22Rv1 (cell line): ENCODE measurements at regions not wholly inside any gene's neighbourhood (a gene's known extent, or its start where the extent isn't known, plus 50 kb on each side); places are given as distances from the start of the nearest gene placed in this dataset.
"Not testable (repeated sequence)": the region's sequence is repeated elsewhere in the genome, so short reads cannot be mapped to it uniquely, and the experiment has no call there.

ENCODE experiments used
- H3K27ac ChIP-seq: fragments of 450-650 bp; 2 replicates; pipeline ENCODE4 v1.5.1; 2017
- ZFX ChIP-seq: fragments of 450-650 bp; IDR thresholded peaks from 2 replicates; pipeline ENCODE4 v1.6.1; 2017; ENCODE audit warnings: antibody characterized with exemption, borderline replicate concordance
- TF ChIP-seq, protein P1 (sequence below): fragments of 450-650 bp; IDR thresholded peaks from 2 replicates; pipeline ENCODE4 v1.5.1; 2017; ENCODE audit warnings: mild to moderate bottlenecking

DNA sequence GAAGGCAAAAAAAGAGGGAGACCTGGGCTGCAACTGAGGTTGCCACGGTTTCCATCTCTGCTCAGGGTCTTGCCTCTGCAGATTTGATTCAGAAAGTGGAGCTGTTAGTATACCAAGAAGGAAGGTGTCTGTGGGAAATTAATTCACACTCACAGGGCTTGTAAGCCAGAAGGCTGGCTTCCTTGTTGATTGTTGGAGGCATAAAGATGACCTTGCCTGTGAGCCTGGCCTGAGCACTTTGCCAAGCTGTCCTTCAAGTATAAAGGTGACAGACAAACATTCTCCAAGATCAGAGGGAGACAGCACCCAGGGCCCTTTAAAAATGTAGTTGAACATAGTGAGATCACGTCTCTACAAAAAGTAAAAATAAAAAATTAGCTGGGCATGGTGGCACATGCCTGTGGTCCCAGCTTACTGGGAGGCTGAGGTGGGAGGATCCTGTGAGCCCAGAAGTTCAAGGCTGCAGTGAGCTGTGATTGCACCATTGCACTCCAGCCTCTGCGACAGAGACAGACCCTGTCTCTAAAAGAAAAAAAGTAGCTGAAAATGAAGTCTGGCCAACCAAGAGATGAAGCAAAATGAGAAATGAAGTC, 91.2 kb upstream of the UXS1 start:
- TF ChIP-seq, protein P1, sequence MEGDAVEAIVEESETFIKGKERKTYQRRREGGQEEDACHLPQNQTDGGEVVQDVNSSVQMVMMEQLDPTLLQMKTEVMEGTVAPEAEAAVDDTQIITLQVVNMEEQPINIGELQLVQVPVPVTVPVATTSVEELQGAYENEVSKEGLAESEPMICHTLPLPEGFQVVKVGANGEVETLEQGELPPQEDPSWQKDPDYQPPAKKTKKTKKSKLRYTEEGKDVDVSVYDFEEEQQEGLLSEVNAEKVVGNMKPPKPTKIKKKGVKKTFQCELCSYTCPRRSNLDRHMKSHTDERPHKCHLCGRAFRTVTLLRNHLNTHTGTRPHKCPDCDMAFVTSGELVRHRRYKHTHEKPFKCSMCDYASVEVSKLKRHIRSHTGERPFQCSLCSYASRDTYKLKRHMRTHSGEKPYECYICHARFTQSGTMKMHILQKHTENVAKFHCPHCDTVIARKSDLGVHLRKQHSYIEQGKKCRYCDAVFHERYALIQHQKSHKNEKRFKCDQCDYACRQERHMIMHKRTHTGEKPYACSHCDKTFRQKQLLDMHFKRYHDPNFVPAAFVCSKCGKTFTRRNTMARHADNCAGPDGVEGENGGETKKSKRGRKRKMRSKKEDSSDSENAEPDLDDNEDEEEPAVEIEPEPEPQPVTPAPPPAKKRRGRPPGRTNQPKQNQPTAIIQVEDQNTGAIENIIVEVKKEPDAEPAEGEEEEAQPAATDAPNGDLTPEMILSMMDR: no peak
- no peak for TF ChIP-seq ZFX
- H3K27ac ChIP-seq: no peak overlapping the region

DNA sequence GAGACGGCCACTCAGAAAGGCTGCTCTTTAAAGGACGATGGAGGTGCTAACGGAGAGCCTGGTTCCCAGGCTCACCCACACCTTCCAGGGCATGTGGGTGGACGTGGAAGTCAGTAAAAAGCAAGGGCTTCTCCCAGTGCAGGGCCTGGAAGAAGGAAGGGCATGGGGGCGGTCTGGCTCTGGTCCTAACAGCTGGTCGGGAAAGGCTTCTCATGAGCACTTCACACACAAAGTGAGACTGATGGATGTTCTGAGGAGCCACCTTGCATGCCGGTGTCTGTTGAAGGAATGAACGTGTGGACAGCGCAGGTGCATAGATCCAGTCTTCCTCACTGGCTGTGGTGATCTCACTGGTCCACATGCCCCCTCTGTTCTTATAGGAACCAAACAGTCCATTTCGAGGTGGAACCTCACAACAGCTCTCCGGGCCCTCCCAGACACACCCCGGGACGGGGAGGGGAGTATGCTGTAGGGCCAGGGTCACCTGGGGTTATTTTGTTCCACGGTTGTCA, 90.6 kb upstream of the UXS1 start:
- no peak overlapping the region for H3K27ac ChIP-seq
- TF ChIP-seq, protein P1: no peak
- TF ChIP-seq ZFX: no peak

DNA sequence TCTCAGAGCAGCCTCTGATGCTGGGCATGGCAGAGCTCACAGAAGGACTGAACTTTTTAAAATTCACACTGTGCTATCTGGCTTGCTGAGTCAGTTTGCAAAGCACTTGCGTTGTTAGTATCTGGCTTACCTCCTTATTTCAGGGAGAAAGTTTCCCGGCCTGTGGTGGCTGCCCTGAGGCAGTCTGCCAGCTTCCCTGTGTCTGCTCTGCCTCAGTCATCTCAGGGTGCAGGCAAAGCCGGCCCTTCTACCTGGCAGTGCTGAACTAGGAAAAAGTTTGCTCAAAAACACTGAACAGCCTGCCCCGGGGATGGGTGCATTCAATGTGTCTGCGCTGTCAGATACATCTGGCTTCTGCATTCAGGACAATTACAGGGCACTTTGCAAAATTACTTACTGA, 90.2 kb upstream of the UXS1 start:
- no peak overlapping the region for H3K27ac ChIP-seq
- TF ChIP-seq, protein P1: no peak
- no peak for TF ChIP-seq ZFX

DNA sequence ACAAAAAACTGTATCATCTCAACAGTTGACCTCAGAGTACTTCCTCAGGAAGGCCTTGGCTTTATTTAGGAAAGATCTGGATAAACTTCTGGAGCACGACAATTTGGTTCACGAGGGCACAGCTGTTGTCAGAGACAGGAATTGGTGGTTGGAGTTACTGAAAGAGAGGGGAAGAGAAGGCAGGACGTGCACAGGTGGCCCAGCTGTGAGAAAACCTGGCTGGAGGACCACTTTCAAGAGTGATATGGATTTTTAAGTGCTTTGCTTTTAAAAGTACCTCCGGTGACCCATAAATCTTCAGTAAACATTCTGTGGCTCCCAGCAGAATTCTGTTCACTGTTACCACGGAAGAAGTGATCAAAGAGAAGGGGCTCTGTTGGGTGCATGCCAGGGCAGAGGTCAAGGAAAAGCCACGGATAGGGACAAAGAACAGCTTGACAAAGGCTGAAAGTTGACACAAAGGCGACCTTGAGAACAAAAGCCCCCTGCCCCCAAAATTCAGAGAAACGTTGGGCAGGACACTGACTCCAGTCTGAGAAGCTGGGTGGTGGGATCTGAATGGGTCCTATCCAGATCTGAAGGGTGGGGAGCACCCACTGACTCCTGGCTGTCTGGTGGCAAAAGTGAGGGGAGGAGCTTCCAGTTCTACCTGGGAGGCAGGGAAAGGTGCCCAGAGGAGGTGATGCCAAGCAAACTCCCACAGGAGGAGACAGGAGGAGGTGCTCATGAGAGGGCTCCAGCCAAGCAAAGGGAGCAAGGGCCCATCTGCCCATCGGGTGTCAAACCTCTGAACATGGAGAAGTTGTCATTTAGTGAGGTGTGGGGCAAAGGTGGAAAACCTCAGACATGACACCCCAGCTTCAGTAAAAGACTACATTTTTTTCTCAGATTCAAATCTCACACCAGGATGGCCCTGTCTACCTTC, 89.4 kb upstream of the UXS1 start:
- not testable (repeated sequence) for H3K27ac ChIP-seq

DNA sequence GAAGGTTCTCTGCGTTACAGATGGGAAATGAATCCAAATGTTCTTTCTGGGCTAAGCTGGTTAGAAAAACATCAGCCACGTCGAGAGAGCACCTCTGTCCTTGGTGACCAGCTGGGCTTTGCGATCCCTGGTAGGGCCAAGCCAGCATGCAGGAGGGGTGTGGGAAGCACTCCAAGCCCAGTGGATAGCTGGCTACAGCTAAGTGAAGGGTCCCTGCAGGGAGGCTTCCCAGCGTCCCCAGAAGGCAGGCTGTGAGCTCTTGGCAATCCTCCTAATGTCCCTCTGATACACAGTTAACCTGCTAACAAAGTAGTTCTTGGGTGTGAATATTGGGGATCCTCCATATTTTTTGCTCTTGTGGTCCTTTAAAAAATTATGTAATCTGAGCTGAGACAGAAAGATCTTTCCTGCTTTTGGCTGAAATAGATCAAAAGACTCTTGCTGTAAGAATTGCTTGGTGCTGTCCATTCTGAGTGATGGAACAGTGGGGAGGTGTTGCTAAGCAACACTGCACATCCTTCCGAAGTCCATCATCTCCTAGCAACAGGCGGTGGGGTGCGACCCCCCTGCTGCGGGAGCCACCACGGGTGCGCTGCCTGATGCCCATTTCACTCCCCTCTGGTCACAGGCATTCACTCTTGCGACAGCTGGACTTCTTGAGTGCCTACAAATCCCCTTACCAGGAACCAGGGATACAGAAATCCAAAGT, 88.5 kb upstream of the UXS1 start:
- H3K27ac ChIP-seq: no peak overlapping the region

DNA sequence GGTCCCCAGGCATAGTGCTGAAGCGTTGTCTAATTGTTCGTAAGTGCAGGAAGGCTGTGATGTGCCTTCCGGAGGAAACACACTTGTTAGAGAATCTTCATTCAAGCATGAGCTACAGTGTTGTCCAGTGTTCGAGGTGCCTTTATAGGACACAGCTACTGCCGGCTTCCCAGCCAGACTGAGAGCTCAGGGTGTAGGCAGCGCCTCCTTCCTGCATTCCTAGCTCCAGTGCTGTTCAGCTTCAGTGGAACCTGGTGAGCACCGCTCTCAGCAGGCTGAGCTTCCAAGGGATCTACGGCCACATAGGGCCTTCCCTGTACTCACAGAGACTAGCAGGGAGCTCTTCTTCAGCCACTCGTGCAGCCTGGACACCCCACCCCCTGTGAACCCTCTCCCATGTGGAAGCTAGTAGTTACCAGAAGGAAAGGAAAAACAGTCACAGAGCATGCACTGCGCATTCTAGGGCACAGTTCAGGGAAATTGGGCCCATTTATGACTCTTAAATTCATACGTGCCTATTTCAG, 87.9 kb upstream of the UXS1 start:
- not testable (repeated sequence) for H3K27ac ChIP-seq

More for the DNA sequence above, 88.5 kb upstream of the UXS1 start:
- TF ChIP-seq, protein P1: no peak

DNA sequence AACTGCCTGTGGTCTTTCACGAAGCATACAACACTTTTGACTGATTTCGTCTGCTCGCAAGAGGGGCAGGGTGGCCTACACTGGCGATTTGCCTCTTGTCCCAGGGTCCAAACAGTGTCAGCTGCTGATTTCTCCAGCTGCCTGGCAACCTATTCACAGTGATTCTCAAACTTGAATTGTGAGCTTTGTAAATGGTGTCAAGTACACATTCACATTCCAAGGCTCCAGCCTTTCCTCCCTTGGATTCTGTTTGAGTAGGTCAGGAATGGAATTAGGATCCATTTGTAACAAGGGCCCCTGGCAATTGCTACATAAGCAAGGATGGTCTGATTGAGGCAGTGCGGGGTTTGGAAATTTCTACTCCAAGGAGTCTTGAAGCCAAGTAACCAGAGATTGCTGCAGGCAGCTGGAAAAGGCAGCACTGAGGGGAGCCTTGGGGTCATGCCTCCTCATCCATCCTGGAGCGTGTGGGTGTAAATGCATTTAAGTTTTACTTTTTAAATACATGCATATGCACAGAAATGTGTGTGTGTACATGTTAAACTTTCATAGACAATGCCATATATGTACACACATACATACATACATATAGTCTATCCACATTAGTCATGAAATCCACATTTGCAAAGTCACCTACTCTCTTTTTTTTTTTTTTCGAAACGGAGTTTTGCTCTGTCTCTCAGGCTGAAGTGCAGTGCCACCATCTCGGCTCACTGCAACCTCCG, 86.8 kb upstream of the UXS1 start:
- TF ChIP-seq ZFX: no peak
- TF ChIP-seq, protein P1: no peak
- H3K27ac ChIP-seq: no peak overlapping the region

DNA sequence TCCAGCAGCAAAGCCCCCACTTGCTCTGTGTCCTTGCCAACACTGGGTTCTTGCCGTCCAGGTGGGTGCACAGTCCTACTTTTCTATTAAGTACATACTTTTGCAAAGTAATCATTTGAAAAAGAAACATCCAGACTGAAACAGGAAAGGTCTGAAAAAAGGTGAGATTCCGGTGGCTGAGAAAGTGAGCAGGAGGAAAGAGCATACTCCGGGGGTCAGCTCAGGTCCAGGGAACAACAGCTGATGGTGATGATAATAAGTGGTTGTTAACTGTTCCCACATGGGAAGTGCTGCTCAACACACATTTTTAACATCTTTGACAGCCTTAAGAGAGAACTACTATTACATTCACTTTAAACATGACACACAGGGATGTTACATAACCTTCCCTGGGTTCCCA, 86.1 kb upstream of the UXS1 start:
- H3K27ac ChIP-seq: no peak overlapping the region
- TF ChIP-seq ZFX: no peak
- TF ChIP-seq, protein P1: no peak
